GM19035 (cell line): ENCODE measurements at regions not wholly inside any gene's neighbourhood (a gene's known extent, or its start where the extent isn't known, plus 50 kb on each side); places are given as distances from the start of the nearest gene placed in this dataset.

Source experiments
- ATAC-seq: cut with Tn5 transposase; IDR thresholded peaks from one replicate; pipeline ENCODE4 v1.9.1; 2021; ENCODE audit not compliant: unreplicated experiment

DNA sequence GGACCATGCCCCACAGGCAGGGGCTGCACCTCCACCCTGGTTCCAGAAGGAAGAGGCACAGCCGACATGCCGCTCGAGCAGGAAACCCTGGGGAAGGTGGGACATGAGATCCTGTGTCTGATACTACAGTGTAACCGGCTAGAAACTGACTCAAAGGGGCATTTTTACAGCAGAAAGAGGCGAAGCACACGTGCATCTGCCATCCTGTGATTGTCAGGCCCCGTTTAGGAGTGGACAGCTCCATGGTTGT, 62.7 kb downstream of the SIK1 start:
- no peak for ATAC-seq

DNA sequence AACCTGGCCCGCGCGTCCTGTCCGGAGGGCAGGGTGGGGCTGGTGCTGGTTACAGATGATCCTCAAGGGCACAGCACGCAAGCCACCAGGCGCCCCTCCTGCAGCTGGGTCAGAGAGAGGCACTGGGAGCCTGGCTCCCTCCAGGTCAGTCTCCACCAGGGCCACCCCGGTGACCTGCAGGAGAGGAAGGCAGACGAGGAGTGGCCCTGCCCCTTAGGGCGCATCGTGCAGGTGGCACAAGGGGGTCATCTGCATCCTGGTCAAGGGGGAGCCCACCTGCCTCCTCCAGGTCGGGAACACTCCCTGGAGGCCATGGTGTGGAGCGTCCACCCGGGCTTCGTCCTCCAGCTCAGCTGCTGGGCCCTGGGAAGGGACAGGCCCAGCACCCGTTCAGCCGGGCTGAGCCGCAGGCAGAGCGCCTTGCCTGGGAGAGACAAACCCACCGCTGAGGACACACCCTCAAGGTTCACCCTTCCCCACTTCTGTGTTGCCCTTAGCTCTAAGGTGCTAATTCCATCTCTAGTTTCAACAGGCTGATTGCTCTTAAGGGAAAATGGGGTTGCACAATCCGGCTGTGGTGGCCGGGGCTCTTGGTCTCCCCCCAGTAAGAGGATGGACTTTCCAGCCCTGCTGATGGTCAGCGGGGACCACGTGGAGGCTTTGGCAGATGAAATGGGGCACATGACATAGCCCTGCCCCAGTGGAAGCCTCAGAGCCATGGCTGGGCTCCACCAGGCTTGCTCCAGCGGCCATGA, 63.2 kb downstream of the SIK1 start:
- no peak for ATAC-seq

DNA sequence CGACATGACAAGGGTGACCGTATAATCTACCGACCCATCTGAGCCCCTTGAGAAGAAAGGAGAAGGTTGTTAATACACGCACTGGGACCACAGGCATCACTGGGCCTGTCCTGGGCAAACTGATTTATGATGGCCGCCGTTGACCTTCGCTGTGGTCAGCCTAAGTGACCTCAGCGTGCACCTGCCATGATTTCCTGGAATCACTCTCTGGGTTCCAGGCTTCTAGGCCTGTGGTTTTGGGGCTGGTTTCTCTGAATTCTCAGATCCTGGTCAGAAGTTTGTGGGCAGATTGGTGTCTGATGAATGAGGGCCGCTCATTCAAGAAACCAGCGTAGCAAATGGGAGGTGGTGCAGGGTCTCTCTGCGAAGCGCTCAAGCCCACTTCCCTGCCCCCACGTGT, 64.0 kb downstream of the SIK1 start:
- ATAC-seq = no peak

DNA sequence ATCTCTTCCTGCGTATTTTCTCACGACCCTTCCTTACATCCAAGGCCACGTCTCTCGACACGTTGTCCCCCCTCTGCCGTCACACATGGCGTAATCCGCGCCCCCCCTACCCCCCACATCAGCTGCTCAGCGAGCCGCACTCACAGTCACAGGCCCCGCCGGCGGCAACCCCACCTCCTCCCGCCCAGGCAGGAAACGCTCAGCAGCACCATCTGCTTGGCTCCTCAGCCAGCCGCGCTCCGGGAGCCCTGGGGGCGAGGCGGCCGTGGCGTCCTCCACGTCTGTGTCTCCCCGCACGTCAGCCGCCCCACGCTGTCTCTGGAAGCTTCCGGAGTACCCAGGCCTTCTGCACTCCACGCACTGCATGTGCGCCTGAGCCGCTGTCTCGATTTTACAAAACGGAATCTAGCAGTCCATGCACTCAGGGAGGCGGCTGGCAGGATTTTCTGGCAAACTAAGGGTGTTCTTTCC, 64.6 kb downstream of the SIK1 start:
- ATAC-seq = peak; percentile 41

DNA sequence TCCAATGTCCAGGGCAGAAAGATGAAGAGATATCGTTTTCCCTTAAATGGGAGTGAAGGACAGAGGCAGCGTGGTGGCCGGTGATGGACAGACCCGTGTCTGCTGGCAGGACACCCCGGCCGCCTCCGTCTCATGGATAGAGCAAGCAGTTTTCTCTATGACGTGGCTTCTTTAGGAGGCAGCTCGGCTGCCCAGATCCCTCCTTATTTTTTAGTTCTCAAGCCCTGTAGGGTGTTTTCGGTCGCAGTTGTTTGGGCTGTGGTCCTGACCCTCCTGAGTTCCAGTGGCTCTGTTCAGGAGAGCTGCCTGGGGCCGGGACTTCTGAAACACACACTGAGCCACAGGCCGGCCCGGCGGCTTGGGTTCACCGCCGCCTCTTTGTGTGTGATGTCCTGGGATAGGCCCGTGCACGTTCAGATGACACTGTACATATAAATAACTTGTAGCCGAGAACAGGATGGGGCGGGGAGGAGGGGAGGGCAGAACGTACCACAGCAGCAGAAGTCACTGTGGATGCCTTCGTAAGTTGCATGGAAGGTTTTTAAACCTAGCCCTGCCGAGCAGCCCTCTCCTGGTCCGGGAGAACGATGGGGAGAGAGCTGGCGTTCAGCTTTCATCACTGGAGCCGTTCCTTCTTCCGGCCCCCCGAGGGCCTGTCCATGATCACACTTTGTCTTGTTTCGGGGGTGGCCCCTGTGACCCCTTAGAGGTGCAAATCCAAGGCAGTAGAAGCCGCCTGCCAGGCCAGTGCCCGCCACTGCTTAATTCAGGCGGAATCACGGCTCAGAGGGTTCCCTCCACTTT, 65.2 kb downstream of the SIK1 start:
- ATAC-seq = peak; percentile 62

DNA sequence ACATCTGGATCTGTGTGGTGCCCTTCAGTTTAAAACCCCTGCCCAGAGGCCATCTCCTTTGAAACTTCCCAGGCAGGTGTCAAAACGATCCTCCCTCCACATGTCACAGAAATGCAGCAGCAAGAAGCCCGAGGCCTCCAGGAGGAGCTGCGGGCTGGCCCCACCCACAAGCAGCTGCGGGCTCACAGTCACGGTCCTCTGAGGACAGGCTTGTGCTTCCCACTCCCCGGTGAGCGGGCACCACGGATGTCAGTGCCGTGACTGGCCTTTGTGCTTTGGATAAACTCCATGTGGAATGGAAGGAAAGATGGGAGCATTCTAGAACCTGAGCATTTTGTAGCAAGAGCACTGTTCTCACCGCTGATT, 65.8 kb downstream of the SIK1 start:
- no peak for ATAC-seq

DNA sequence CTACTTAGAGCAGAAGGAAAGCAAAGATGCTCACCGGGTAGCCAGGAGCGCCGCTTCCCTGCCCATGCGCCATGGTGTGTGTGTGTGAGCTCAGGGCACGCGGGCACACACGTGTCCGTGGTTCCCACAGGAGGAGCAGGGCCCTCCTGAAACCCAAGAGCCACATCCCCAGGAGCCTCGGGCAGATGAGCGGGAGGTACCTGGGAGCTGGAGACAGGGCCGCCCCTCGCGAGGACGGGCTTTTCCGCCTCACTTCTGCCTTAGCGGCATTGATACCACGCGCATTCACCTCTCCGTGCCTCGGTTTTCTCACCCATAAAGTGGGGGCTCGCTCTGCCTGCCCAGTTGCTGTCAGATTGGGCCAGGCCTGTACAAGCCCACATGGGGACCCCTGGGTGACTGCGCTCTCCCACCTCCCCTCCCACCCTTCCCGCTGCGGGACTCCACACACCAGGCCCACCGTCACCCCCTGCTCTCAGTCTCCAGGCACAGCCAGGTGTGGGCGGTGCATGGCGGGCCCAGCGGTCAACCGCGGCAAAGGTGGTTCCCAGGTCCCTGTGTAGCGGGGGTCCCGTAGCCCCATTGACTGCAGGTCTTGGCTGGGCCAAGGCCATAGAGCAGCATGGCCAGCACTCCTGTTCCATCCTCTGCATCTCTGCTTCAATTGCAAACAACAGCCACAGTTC, 66.3 kb downstream of the SIK1 start:
- ATAC-seq = no peak

DNA sequence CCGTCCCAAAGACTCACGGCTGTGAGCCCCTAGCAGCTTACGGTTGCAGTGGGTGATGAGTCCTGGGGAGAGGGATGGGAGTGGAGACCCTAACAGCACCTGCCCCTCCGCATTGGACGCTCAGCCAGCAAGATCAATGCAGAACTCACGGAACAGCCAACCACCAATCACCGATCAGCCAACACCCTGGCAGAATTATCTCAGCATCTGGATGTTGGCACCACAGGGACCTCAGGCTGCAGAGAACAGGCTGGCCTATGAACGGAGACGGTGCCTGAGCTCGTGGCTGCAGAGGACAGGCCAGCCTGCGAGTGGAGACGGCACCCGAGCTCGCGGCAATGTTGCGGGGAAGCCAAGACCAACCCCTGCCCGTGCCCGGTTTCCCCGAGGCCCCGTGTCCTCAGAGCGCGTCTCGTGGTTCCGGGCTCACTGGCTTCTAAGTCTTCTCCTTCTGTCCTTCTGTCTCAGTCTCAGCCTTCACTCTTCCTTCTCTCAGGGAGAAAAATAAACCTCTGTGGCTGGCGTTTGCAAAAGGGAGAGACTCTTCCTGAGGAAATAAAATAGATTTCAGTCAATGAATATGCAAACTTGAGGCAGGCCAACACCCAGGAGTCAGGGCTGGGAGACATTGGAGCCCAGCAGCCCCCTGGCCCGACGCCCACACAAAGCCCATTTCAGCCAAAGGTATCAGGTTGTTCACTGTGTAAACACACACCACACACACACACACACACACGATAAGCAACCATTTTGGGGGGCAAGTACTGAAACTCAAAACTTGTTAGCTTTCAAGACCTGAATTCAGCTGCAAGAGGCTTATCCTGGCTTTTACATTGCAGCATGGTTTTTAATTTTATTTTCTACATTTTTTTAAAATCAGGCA, 67.8 kb downstream of the SIK1 start:
- no peak for ATAC-seq

DNA sequence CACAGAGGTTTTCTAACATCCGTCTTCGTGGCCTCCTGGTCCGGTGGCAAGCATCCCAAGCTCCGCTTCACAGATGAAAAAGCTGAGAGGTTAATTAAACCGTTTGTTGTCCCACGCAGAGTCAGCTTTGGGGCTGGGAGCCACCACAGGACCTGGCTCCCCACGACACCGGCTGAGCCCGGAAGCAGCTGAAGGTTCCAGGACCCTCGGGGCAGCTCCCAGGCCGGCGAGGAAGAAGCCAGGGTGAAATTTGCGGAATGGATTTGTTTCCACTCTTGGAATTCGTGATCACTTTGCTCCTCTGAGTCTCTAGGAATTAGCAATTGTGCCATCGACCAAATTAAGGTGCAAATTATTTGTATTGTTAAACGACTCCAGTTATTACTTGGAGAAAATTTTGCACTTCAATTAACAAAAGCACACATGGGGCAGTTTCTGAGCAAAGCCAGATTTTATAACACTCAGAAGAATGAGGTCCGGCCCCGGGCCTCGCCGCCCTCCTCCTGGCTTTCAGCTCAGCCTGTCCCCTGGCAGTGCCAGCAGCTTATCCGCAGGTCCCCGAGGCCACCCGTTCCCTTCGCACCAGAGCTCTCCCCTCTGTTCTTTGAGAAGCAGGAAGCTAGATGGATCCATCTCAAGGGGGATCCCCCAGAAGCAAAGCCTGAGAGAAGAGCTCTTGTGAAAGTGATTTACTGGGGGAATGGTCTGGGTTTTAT, 69.1 kb downstream of the SIK1 start:
- no peak for ATAC-seq

DNA sequence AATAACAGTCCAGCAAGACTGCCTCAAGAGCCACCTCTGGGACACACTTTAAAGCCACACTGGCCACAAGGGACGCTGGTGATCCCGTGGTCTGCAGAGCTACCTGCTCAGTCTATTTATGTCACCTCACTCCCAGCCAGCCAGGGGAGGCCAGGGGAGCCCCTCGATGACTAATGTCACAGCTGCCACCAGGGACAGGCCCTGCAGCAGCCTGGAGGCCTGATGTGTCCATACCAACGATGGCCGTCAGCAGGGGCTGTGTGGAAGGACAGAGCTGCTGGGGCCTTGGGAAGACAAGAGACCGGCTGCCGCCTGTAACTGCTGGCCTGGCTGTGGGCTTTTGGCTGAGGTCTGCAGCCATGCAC, 71.0 kb downstream of the SIK1 start:
- no peak for ATAC-seq

DNA sequence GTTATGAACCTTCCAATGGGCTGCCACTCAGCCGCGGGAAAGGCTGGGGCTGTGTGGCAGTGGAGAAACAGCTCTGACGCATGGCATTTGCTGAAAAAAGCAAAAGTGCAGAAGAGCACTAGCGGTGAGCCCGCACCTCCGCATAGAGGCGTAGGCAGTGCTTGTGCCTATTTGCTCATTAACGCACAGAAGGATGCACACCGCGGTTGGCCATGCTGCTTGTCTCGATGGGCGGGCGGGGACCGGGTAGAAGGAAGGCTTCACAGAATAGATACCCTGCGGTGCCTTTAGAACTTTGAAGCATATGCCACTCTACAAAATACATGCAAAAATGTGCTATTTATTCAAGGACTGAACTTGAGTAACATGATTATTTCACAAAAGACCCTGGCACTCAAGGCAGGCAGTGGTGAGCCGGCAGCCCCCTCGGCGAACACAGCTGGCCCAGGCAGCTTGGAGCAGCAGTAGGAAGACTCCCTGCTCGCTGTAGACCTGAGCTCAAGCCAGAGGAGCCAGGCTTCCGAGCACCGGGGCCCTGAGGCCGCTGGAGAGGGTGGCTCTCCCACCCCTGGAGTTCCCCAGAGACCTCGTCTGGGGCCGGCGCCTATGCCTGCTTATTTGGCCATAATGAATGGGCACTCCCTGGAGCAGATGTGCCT, 71.5 kb downstream of the SIK1 start:
- no peak for ATAC-seq

DNA sequence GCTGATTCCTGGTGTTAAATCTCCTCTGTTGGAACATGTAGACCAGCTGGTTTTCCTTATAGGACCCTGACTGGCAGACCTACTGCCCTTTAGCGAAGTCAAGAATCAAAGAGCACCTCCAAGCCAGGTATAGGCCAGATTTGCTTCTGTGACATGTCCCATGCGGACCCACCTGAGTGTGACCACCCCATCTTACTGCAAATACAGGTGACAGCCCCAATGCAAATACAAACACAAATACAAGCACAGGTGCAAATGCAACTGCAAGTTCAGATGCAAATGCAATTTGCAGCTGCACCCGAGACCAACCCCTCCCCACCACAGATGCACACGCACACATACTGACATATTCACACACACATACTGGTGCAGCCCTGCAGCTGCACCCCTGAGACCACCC, 72.3 kb downstream of the SIK1 start:
- ATAC-seq = no peak

DNA sequence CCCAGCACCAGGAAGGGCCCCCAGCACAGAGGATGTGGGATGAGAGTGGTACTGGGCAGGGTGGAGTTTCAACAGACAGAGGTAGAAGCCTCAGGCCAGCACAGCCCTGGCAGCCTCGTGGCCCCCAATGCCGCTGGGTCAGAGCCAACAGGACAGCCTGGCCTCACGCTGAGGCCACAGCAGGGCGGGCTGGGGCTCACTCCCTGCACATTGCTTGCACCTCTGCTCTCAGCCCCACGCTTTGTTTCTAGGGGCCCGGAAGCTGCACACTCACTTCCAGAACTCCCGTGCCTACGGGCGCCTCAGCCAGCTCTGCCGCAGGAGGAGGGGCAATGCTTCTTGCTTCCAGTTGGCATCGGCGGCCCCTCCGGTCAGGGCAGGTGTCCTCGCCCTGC, 72.9 kb downstream of the SIK1 start:
- no peak for ATAC-seq

DNA sequence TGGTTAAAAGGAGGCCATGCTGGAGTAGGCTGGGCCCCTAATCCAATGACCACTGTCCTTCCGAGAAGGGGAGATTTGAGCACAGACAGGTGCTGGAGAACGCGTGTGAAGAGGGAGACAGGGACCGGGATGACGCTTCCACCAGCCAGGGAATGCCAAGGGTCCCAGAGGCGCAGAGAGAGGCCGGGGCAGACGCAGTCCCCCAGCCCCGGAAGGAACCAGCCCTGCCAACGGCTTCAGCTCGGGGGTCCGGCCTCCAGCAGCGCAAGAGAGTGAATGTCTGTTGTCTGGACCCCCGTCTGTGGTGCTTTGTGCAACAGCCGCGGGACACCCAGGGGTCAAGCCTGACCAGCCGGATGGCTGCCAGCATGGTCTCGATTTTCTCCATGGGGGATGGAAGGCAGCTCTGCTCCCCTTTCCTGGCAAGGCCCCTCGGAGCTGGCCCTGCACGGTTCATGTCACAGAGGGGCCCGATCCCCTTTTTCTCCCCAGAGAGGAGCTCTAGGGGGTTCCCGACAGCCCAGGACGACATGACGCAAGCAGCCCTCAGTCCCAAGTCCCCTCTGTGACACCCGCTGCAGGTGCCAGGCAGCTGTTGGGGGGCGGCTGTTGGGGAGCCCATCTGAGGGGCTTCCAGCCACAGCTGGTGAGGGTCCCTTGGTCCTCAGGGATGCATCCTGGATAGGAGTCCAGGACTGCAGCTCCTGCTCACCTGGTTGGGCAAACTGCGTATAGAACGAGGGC, 73.5 kb downstream of the SIK1 start:
- no peak for ATAC-seq

DNA sequence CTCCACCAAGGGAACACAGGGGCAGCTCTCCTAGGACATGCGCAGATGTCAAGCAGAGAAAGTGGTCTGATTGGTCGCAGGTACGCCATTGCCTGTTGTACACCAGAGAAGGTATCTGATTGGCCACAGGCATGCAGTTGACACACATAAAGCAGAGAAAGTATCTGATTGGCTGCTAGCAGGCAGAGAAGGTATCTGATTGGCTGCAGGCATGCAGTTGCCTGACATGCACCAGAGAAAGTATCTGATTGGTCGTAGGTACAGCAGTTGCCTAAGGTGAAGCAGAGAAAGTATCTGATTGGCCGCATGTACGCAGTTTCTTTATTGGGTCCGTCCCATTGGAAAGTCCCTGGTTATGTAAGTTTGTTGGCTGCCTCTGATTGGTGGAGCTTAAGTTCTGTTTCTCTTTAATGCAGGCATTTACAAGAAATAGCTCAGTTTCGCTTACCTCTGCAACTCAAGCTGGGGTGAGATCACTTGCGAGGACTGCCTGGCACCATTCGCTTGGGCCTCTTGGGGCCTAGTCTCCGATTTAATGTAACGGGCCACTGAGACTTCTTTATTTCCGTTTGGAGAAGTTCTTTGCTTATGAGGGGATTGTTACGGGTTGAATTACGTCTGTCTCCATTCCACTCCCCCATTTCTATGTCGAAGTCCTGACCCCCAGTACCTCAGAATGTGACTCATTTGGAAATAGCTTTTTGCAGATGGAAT, 74.2 kb downstream of the SIK1 start:
- ATAC-seq = peak; percentile 80

DNA sequence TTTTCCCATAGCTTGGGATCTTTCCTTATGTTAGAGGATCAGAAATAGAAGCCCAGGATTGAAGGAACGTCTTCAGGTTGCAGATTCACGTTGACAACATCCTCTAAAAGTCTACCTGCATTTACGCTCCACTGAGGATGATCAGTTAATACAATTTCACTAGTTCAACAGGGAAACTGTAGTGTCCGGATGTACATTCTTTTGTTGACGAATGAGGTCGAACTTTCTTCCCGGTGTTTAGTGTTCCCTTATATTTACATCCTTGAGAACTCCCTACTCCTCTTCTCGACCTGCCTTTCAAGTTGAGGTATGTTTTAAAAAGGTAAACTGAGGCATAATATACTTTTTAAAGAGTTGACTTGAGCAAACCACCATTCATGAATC, 74.8 kb downstream of the SIK1 start:
- no peak for ATAC-seq

DNA sequence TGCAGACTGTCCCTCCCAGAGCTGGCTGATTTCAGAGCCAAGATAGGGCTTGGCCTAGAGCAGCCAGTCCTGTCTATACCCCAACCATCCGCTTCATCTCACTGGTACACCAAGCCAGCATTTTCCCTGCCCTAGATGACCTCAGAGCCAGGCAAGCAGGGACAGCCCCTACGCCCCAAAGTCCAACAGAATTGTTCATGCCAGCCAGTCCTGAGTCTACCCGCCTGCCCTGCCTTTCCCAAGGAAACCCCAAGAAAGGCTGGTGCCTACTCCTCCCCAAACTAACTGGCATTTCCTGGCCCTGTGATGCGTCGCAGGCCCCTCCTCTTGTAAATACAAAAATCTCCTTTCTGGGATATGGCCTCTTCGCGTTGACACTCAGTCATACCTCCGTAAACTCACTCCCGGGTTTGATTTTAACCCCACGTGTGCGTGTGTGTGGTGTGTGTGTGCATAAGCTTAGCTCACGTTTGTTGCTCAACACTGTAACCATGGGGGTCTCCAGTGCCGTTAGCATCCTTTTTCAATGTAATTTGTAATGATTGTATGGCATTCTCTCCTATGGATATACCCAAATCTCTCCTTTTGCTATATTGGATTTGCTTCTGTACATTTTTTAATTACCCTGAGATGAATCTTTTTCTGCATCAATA, 75.3 kb downstream of the SIK1 start:
- no peak for ATAC-seq

DNA sequence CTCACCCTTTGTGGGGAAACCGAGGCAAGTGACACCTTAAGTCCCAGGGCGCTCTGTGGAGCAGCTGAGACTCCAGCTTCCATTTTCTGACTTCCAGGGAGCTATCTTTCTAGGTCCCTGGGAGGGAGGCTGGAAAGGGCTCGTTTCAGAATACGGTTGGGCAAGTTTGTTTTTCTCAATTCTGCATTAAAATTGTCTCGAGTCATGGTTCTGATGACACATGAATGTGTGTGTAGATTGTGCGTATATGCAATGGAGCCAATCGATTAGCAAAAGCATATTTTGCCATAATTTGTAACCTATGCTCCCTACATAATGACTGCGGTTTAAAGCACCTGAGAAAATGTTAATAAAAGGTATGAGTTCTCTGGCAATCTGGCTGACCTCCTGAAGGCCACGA, 77.3 kb downstream of the SIK1 start:
- no peak for ATAC-seq
